GM19452 (cell line): ENCODE measurements at regions not wholly inside any gene's neighbourhood (a gene's known extent, or its start where the extent isn't known, plus 50 kb on each side); places are given as distances from the start of the nearest gene placed in this dataset.
"Not testable (repeated sequence)": the region's sequence is repeated elsewhere in the genome, so short reads cannot be mapped to it uniquely, and the experiment has no call there.

Experiments used
- ATAC-seq: cut with Tn5 transposase; IDR thresholded peaks from one replicate; pipeline ENCODE4 v1.9.1; 2021; ENCODE audit not compliant: unreplicated experiment

DNA sequence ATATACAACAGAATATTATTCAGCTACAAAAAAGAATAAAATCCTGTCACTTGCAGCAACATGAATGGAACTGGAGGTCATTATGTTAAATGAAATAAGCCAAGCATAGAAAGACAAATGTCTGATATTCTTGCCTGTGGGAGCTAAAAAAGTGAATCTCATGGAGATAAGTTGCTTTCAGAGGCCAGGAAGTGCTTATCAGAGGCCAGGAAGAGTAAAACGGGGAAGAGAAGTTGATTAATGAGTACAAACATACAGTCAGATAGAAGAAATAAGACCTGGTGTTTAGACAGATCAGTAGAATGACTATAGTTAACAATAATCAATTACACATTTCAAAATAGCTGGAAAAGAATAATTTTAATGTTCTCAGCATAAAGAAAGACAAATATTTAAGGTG is 54.4 kb upstream of the CPHXL start:
- no peak for ATAC-seq

DNA sequence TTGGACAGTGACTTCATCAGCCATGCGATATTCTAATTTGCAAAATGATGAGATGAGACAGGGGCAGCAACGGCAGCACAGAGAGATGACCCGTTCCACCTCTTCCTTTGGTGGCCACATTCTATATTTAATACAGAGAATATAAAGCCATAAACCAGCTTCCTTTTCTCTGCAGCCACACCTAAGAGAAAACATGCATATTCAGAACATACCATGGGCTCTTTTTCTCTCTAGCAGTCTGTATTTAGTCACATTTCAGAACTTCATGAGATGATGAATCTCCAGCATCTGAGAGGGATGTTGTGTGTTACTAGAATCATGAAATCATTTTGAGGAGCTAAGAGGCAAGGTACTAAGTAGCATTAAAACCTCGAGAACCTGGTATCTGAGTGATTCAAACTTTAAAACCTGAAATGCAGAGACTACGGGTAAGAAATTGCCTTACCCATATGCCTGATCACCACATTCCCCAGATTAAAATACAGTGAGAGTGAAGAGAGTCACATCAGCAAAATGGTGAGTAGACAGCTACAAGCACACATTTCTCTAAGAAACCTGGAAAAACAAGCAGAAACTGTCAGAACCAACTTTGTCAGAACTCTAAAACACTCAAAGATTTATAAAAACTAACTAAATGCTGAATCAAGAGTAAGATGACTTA is 55.5 kb upstream of the CPHXL start:
- no peak for ATAC-seq

DNA sequence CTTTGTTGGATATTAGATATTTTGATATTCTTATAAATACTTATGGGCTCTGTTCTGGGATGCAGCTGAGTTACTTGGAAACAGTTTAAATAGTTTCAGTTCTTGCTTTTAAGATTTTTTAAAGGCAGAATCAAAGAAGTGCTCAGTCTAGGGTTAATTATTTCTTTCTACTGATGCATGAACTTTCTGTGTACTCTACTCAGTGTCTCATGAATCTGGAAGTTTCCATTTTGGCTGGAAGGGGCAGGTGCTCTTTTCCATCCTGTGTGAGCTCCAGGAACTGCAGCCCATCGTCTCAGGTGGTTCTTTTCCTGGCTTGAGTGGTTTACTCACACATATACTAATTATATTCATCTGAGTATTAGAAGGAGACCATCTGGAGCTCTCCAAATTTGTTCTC is 61.1 kb upstream of the CPHXL start:
- no peak for ATAC-seq

DNA sequence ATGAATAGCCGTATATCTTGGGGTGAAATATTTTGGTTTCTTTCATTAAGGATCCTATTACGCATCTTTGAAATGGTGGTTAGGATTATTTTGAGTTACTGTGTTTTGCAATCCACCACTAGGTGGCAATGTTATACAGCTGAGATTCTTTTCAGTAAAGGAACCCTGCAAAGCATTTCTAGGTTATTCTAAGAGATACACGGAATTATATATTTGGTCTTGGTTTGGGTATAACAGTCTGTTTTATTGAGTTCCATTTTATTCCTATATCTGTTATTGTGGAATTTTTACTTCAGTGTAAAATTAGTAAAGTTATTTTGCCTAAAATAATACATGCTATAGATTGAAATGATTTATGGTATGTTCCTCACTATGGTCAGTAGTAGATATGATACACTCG is 62.9 kb upstream of the CPHXL start:
- peak; percentile 75 for ATAC-seq

DNA sequence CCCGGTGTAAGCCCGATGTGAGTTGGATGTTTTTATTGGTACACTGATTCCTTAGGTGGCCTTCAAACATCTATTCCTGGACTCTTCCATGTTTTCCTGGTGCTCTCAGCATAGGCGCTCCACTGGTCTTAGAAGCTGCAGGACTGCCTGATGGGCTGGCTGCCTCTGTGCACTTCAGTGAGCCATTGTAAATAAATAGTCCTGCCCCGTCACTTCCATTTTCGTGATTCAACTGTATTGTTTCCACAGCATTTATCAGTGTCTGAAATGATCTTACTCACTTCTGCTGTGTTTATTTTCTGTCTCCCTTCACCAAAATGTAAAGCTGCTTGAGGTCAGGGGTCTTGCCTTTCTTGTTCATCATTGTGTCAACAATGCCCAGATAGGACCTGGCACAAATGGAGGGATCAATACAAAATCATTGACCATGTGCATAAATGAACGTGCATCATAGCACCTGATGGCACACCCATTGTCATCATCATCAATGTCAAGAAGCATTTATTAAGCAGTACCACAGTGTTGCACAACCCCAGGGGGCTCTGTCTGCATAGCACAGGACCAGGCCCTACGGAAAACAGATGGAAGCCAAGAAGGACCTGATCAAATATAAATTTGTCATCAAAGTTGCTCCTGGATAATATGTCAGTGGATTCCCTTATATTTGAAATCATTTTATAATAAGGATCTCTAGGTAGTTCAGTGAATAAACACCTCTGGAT is 66.6 kb upstream of the CPHXL start:
- no peak for ATAC-seq

DNA sequence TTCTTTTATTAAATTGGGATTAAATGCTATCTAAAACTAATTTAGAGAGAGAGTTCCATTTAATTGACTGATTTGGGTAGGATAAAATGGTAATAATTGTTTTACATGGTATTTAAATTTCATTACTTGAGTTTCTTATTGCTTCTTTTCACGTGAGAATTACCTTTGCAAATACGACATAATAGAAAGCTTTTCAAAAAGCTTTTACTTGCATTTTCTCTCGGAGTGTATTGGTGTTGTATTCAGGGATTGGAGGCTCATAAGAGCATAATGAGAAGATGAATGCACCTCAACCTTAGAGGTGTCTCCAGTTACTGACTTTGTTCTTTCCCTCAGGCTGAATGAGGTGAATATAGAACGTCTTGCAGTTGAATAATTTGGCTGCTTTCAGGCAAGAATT is 67.4 kb upstream of the CPHXL start:
- ATAC-seq = no peak

DNA sequence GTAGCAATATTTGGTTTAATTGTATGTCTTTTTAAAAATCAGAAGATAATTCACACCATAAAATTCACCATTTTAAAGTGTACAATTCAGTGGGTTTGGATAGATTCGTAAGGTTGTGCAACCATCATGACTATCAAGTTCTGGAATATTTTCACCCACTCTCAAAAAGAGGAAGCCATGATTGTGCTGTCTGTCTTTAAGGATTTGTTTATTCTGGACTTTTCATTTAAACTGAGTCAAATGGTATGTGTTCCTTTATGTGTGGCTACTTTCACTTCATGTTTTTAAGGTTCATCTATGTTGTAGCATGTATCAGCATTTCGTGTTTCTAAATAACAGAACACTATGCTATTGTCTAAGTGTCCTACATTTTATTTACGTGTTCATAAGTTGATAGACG is 68.1 kb upstream of the CPHXL start:
- no peak for ATAC-seq

DNA sequence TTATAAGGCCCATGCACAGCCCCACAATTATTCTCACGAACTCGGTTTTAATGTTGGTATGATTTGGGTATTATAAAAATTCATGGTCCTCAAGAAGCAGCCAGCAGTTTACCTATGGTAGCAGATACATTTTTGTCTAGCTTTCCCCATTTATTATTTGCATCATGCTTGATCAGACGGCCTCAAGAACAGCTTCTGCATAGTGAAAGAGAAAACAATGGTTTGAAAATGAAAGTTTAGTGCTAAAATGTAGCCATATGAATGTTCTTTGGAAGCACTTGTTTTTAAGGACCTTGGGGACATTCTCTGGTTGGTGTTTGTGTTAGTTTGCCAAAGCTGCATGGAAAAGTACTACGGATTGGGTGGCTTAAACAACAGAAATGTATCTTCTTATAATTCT is 72.4 kb upstream of the CPHXL start:
- no peak for ATAC-seq

DNA sequence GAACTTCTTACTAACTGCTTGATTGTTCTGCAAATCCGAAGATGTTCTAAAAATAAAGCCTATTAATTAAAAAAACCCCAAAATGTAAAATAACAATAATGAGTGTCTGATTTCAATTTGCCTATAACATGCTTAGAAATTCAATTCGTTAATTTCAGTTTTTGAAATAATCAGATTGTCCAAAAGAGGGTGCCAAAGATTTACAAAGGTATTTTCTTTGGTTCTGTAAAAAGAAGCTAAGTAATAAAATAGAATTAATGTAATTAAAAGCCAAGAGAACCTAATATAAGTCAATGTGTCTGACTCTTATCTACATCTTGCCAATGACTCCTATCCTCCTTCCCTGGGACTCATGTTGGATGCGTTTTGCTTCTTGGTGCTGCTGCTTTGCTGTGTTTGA is 75.0 kb upstream of the CPHXL start:
- ATAC-seq = no peak

DNA sequence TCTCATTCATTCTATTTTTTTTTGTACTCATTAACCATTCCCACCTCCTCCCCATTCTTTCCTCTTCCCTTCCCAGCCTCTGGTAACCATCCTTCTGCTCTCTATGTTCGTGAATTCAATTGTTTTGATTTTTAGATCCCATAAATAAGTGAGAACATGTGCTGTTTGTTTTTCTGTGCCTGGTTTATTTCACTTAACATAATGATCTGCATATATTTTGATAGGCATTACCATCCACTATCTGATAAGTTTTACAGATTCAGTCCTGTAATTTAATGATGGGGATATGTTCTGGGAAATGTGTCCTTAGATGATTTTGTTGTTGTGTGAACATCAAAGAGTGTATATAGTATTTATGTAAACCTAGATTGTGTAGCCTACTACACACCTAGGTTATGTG is 77.5 kb upstream of the CPHXL start:
- no peak for ATAC-seq

DNA sequence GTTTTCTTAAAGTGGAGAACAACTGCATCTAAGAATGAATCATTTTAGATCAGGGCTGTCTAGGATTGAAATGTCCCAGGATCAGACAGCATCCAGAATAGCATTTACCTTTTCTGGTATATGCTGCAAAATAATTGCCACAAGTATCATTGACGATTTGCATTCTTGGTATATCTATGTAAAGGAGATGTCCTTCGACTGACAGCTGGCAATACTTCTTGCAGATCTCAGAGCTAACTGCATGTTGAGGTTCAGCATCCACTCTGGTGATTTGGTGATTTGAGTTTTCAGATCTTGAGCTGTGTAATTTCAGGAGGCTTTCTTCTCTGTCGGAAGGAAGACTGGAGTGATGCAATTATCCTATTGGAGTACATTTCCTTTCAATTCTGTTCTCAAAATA is 78.1 kb upstream of the CPHXL start:
- ATAC-seq = no peak

DNA sequence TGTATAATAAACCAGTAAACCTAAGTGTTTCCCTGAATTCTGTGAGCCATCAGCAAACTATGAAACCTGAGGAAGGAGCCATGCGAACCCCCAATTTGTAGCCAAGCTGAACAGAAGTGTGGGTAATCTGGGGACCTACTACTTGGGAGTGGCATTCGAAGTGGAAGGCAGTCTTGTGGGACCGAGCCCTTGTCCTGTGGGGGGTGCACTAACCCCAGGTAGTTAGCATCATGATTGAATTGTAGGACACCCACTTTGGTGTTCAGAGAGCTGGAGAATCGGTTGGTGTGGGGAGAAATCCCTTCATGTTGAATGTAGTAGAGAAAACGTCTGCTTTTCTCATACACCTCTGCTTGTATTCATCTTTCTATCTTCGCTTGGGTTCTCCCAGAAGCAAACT is 79.7 kb upstream of the CPHXL start:
- ATAC-seq = no peak

DNA sequence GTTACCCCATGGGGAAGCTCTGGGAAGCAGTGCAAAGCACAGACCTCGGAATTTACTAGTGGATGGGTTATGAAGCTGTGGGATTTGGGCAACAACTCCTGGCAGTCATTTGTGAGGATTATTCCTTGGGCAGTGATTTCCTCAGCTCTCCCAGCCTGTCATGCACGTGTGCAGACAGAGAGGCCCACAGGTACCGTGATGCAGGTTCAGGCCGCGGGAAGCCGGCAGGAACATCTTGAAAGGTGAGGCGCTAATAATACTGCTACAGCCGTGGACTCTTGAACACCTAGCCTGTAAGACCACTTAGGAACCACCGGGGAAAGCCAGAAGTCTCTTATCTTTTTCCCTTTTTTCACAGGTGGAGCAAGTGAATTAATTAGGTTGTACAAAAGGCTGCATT is 80.2 kb upstream of the CPHXL start:
- ATAC-seq = no peak

DNA sequence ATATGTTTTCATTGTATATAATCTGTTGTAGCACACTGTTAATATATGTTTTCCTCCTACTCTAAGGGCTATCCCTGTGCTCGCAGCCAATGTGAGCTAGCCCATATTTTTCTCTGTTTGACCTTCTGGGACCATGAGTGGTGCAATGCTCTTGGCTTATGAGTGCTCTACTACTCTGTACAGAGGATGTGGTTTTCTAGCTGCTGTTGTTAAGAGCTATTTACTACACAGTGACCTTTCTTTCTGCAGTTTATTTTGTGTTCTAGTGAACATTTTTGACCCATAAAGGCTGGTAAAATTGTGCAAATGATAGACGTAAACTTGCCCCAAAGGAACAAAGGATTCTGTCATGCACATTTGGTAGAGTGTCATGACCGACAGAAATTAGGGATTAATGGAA is 84.1 kb upstream of the CPHXL start:
- no peak for ATAC-seq

DNA sequence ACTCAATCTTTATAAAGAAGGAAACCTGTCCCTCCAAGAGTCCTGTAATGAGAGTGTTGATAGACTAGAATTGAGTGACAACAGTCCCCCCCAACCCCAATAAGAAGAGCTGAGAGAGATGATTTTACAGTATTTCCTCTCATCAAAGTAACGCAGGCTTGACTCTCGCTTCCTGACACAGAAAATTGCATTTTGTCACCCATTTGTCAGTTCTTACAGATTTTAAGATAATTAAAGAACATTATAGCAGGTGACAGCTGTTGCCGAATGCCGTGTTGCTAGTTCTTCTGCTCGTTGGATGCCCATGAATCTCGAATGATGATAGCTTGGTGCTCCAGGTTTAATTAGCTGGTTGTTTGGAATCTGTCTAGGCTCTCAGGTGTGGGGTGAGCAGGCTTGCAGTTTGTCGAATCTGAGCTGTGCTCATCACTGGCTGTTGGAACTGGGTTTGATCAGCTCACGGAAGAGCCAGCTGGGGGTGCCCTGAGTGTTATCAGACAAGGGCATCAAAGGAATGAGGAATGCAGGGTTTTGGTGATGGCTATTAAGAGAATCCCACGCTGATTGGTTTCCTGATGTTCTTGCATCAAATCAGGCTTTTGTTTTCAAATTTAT is 84.8 kb upstream of the CPHXL start:
- no peak for ATAC-seq

DNA sequence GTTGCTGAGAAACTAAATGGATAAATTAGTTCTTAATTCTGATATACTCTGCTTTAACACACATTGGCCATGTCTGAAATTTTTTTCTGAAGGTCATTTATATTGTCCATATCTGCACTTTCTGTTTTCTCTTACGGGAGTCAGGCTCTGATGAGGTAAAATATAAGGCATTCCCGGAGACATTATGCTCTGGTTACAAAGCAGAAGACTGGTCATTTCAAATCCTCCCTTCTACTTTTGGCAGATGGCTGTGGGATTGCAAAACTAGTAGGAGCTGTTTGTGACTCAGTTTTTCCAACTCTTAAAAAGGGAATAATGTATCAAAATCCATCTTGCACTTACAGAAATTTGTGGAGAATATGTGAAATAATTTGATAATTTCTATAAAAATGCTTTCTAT is 92.2 kb upstream of the CPHXL start:
- no peak for ATAC-seq

DNA sequence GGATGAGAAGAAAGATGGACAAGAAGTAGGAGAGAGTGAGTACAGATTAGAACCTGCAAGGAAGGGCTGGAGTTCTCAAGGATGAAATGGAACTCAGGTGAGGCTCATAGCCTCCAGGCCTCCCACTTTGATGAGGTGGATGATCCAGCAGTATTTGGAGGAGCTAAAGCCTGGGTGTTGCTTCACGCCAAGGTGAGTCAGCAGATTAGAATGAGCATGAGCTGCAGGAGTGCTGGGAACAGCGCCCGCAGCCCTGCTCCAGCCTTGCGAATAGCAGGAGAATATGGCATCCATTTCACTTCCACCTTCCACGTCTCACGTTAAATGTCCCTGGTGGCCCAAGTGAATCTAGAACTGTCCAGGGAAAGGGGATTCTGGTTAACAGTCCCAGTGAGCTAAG is 94.4 kb upstream of the CPHXL start:
- ATAC-seq = no peak

DNA sequence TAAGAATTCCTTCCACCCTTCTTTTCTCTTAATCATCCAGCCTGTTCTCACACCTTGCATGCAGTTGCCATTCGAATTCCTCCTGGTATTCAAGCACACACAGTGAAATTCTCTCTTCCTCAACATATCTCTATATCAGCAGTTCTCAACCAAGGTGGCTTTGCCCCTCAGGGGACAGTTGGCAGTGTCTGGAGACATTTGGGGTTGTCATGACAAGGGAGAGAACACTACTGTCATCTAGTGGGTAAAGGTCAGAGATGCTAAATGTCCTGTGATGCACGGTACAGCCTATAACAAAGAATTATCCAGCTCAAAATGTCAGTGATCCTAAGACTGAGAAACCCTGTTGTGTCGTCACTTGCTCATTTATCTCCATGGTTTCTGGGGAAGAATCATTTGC is 94.8 kb upstream of the CPHXL start:
- no peak for ATAC-seq

DNA sequence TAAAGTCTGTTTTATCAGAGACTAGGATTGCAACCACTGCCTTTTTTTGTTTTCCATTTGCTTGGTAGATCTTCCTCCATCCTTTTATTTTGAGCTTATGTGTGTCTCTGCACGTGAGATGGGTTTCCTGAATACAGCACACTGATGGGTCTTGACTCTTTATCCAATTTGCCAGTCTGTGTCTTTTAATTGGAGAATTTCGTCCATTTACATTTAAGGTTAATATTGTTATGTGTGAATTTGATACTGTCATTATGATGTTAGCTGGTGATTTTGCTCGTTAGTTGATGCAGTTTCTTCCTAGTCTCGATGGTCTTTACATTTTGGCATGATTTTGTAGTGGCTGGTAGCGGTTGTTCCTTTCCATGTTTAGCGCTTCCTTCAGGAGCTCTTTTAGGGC is 99.5 kb upstream of the CPHXL start:
- ATAC-seq = not testable (repeated sequence)

DNA sequence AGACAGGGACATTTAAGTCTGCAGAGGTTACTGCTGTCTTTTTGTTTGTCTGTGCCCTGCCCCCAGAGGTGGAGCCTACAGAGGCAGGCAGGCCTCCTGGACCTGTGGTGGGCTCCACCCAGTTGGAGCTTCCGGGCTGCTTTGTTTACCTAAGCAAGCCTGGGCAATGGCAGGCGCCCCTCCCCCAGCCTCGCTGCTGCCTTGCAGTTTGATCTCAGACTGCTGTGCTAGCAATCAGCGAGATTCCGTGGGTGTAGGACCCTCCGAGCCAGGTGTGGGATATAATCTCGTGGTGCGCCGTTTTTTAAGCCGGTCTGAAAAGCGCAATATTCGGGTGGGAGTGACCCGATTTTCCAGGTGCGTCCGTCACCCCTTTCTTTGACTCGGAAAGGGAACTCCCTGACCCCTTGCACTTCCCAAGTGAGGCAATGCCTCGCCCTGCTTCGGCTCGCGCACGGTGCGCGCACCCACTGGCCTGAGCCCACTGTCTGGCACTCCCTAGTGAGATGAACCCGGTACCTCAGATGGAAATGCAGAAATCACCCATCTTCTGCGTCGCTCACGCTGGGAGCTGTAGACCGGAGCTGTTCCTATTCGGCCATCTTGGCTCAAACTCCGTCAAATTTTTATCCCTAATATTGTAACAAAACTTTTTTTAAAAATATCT is 101.2 kb upstream of the CPHXL start:
- ATAC-seq = not testable (repeated sequence)

DNA sequence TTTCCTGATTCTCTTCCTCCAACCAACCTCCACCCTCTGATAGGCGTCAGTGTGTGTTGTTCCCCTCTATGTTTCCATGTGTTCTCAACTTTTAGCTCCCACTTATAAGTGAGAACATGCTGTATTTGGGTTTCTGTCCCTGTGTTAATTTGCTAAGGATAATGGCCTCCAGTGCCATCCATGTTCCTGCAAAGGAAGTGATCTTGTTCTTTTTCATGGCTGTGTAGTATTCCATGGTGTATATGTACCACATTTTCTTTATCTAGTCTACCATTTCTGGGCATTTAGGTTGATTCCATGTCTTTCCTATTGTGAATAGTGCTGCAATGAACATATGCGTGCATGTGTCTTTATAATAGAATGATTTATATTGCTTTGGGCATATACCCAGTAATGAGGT is 107.1 kb upstream of the CPHXL start:
- ATAC-seq = not testable (repeated sequence)
